Activated CD4-positive, alpha-beta T cell treated with anti-CD3 and anti-CD28 coated beads, Interleukin-2, amount 10 ng/mL, durations not matched to agents 7 days and 5 days (primary cell): ENCODE measurements at regions not wholly inside any gene's neighbourhood (a gene's known extent, or its start where the extent isn't known, plus 50 kb on each side); places are given as distances from the start of the nearest gene placed in this dataset.
"Not testable (repeated sequence)": the region's sequence is repeated elsewhere in the genome, so short reads cannot be mapped to it uniquely, and the experiment has no call there.

Experiments
- CTCF ChIA-PET: fragments of 350-600 bp; sonication (Branson Sonifier 250); formaldehyde crosslinking; loops from one replicate; lab custom pipeline; 2021; ENCODE audit warnings: antibody characterized with exemption; lab: Charles Lee
- POLR2A ChIA-PET: fragments of 350-600 bp; sonication (Branson Sonifier 250); formaldehyde crosslinking; loops from one replicate; lab custom pipeline; 2021; ENCODE audit warnings: antibody characterized with exemption; lab: Charles Lee
- DNase-seq: peaks from one replicate; pipeline ENCODE4 v3.0.0-alpha.2; 2020
- H3K27ac Mint-ChIP-seq: one replicate; pipeline ENCODE4 v1.8.0; 2021; ENCODE audit warnings: mild to moderate bottlenecking, moderate library complexity, mixed read lengths
- H3K27me3 Mint-ChIP-seq: one replicate; pipeline ENCODE4 v1.8.0; 2021; ENCODE audit warnings: mixed read lengths
- H3K36me3 Mint-ChIP-seq: one replicate; pipeline ENCODE4 v1.8.0; 2021; ENCODE audit warnings: low read depth, mixed read lengths
- H3K4me1 Mint-ChIP-seq: one replicate; pipeline ENCODE4 v1.8.0; 2021; ENCODE audit warnings: mixed read lengths
- H3K4me3 Mint-ChIP-seq: one replicate; pipeline ENCODE4 v1.8.0; 2021; ENCODE audit warnings: mild to moderate bottlenecking, moderate library complexity, mixed read lengths
- H3K9me3 Mint-ChIP-seq: one replicate; pipeline ENCODE4 v1.8.0; 2021; ENCODE audit warnings: mixed read lengths

DNA sequence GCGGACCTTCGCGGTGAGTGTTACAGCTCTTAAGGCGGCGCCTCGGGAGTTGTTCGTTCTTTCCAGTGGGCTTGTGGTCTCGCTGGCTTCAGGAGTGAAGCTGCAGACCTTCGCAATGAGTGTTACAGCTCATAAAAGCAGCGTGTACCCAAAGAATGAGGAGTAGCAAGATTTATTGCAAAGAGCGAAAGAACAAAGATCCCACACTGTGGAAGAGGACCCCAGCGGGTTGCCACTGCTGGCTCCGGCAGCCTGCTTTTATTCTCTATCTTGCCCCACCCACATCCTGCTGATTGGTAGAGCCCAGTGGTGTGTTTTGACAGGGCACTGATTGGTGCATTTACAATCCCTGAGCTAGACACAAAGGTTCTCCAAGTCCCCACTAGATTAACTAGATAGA lies 941.9 kb downstream of the C4orf33 start:
- CTCF ChIA-PET, H3K27ac Mint-ChIP-seq, DNase-seq, H3K4me1 Mint-ChIP-seq, H3K27me3 Mint-ChIP-seq, H3K9me3 Mint-ChIP-seq, H3K4me3 Mint-ChIP-seq, H3K36me3 Mint-ChIP-seq, POLR2A ChIA-PET: not testable (repeated sequence)

DNA sequence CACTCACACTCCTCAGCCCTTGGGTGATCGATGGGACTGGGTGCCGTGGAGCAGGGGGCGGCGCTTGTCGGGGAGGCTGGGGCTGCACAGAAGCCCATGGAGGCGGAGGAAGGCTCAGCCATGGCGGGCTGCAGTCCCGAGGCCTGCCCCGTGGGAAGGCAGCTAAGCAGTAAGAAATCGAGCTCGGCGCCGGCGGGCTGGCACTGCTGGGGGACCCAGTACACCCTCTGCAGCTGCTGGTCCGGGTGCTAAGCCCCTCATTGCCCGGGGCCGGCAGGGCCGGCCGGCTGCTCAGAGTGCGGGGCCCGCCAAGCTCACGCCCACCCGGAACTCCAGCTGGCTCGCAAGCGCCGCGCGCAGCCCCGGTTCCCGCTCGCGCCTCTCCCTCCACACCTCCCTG lies 942.6 kb downstream of the C4orf33 start:
- H3K27me3 Mint-ChIP-seq, DNase-seq, CTCF ChIA-PET, H3K4me1 Mint-ChIP-seq, H3K27ac Mint-ChIP-seq, H3K36me3 Mint-ChIP-seq, H3K9me3 Mint-ChIP-seq, POLR2A ChIA-PET, H3K4me3 Mint-ChIP-seq: not testable (repeated sequence)

DNA sequence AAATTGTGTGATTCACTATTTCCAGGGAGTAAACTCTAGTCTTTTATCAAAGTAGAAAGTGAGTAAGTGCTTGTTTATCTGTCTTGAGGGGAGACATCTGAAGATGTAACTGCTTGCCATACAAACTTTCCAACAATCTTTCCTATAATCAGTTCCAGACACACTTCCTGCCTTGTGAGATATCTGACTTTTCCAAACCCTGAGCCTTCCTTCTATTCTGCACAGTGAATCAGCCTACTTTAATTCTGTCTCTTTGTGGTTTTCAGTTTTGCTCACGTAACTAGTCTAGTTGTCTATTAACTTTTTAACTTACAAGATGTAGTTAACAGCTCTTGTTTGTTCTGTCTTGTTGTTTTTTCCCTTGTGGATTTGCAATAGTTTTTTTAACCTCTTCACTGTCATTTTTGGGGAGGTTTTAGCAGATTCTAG lies 947.8 kb downstream of the C4orf33 start:
- Mint-ChIP-seq H3K9me3 (no peaks in the 10 kb centered on the region), H3K36me3 (no peaks in the 10 kb centered on the region), H3K4me3 (no peak overlapping the region), H3K27me3 (no peaks in the 10 kb centered on the region), H3K27ac (no peak overlapping the region), H3K4me1 (no peaks in the 10 kb centered on the region)
- ChIA-PET CTCF (no interaction called here), POLR2A (no interaction called here)
- DNase-seq: no peak

DNA sequence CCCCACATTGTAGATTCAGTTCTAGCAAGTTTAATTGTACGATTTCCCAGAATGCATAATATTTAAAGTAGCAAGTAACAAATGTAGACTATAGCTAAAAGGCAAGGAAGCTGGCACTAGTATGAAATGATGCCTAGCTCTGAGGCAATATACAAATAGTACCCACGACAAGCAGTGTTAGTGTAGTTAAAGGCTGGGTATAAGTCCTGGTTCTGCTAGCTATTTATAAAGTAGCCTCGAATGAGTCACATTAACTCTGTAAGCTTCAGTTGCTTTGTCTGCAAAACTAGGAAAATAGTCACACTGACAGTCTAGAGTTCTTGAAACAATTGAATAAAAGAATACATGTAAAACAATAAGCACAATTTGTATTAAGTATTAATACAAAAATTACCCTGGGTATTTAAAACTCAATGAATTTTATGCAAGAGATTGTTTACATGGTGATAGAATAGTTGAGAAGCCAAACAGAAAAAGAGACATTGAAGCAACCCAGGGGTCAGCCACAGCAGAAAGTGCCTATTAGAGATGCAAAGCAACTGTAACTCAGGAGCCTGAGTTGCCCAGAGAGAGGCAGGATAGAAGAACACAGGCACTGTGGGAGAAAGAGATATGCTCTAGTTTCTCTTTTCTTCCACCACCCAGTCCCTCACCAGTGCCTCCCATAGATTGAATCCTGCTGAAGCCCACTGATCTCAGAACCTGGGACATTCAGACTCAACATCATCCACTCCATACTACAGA lies 949.0 kb downstream of the C4orf33 start:
- Mint-ChIP-seq H3K9me3 (no peaks in the 10 kb centered on the region), H3K36me3 (no peaks in the 10 kb centered on the region), H3K27me3 (no peaks in the 10 kb centered on the region), H3K4me3 (no peak overlapping the region), H3K27ac (no peak overlapping the region), H3K4me1 (no peaks in the 10 kb centered on the region)
- no peak for DNase-seq
- CTCF ChIA-PET: no interaction called here
- POLR2A ChIA-PET: no interaction called here

DNA sequence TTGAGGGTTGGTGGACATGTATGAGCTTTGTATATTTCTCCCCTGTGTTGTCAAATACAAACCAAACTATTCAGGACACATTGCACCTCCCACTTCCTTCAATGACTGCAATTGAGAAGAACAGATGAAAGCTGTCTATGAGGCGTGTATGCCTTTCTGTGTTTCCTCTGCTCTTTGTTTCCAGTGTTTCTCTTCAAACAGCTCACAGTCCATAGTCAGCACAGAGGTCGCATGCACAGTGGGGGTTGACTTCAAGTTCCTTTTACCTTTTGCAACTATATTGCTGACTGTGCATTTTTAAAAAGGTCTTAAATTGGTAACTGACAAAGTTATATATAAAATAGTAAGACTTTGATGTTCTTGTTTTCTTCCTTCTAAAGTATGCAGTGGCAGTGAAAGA lies 957.8 kb downstream of the C4orf33 start:
- Mint-ChIP-seq H3K4me1 (no peaks in the 10 kb centered on the region), H3K27ac (no peak overlapping the region), H3K9me3 (no peaks in the 10 kb centered on the region), H3K36me3 (no peaks in the 10 kb centered on the region), H3K4me3 (no peak overlapping the region), H3K27me3 (no peaks in the 10 kb centered on the region)
- CTCF ChIA-PET: no interaction called here
- DNase-seq: no peak
- POLR2A ChIA-PET: no interaction called here

DNA sequence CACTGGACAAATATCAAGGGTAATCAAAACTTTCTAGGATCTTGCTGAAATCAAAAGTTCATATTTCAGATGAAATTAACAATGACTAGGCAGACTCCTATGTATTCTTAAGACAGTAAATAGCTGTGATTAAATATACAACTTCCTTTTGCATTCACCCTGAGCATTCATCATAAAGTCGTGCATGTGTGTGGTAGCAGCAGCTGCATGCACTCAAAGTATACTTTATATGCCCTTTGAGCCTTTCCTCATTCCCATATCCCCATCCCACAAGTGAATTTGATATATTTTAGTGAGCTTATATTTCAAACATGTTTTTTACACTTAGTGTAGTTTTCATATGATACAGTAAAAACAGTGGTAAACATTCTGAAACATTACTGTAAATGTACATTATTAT lies 959.0 kb downstream of the C4orf33 start:
- H3K9me3 Mint-ChIP-seq: no peaks in the 10 kb centered on the region
- ChIA-PET CTCF (no interaction called here), POLR2A (no interaction called here)
- no peak for DNase-seq
- H3K4me3 Mint-ChIP-seq: no peak overlapping the region
- no peaks in the 10 kb centered on the region for H3K36me3 Mint-ChIP-seq
- no peaks in the 10 kb centered on the region for H3K4me1 Mint-ChIP-seq
- no peaks in the 10 kb centered on the region for H3K27me3 Mint-ChIP-seq
- H3K27ac Mint-ChIP-seq: no peak overlapping the region

DNA sequence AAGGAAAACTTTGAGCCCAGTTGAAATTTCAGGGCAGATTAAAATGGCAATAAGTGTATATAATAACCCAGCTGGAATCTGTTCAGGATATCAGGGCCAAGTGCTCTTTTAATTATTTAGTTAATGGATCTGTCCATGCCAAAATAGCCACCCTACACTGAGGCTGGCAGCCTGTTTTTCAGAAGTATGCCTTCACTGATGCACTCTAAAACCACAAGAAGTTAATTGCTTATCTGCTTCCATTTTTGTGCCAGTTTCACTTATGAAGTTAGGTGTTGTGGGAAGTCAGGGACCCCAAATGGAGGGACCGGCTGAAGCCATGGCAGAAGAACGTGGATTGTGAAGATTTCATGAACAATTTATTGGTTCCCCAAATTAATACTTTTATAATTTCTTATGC lies 960.3 kb downstream of the C4orf33 start:
- H3K36me3 Mint-ChIP-seq: no peaks in the 10 kb centered on the region
- no peak overlapping the region for H3K4me3 Mint-ChIP-seq
- ChIA-PET POLR2A (no interaction called here), CTCF (no interaction called here)
- no peak overlapping the region for H3K27ac Mint-ChIP-seq
- no peaks in the 10 kb centered on the region for H3K9me3 Mint-ChIP-seq
- DNase-seq: no peak
- H3K27me3 Mint-ChIP-seq: no peaks in the 10 kb centered on the region
- no peaks in the 10 kb centered on the region for H3K4me1 Mint-ChIP-seq

DNA sequence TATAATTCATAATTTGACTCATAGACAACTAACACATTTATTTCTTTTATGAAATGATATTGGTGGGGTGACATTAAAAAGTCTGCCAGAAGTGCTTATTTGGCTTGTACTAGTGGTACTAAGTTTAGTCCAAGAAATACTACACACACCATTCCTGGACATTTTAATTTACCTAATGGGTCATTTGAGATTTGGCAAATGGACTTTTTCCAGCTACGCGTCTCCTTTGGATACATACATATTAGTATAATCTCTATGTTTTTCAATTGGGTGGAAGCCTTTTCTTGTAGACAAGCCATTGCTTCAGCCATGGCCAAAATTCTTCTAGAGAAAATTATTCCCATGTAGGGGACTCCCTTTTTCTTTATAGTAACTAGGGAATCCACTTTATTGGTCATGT lies 968.5 kb downstream of the C4orf33 start:
- ChIA-PET CTCF (no interaction called here), POLR2A (no interaction called here)
- no peak overlapping the region for H3K27ac Mint-ChIP-seq

DNA sequence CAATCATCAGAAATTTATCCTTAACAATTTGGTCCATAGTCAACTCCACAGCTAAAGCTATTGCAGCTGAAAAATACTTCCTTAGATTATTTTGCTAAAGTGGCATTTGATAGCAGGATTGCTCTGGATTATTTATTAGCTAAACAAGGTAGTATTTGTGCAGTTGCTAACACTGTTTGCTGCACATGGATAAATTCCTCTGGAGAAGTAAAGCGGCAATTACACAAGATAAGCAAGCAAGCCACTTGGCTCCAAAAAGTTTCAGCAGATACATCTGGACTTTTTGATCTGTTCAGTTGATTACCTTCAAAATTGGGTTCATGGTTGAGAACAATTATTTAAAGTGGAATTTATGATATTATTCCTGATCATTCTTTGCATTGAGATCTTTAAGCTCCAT lies 971.5 kb downstream of the C4orf33 start:
- POLR2A ChIA-PET: no interaction called here
- no peaks in the 10 kb centered on the region for H3K36me3 Mint-ChIP-seq
- no peak for DNase-seq
- no peak overlapping the region for H3K27ac Mint-ChIP-seq
- no peaks in the 10 kb centered on the region for H3K27me3 Mint-ChIP-seq
- no peaks in the 10 kb centered on the region for H3K4me1 Mint-ChIP-seq
- H3K4me3 Mint-ChIP-seq: no peak overlapping the region
- H3K9me3 Mint-ChIP-seq: no peaks in the 10 kb centered on the region
- CTCF ChIA-PET: no interaction called here

More for the DNA sequence above, 968.5 kb downstream of the C4orf33 start:
- Mint-ChIP-seq H3K36me3 (no peaks in the 10 kb centered on the region), H3K4me1 (no peaks in the 10 kb centered on the region), H3K4me3 (no peak overlapping the region), H3K27me3 (no peaks in the 10 kb centered on the region), H3K9me3 (no peaks in the 10 kb centered on the region)
- DNase-seq: no peak

DNA sequence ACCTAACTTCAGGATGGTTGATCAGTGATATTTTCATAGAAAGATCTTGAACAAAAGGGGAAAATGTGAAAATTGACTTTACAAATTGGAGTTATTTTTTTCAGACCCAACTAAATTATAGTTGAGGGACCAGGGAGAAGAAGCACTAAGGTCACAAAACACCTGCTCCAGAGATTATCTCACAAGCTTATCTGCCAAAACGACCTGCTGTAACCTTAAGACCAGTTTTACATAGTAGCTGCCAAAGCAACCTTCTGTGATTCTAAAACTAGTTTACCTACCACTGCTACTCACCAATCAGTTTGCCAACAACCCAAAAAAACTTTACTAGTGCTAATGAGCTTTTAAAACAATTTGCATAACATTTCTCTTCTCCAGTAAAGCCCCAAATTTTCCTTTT lies 972.1 kb downstream of the C4orf33 start:
- POLR2A ChIA-PET: no interaction called here
- DNase-seq: no peak
- H3K9me3 Mint-ChIP-seq: no peaks in the 10 kb centered on the region
- H3K36me3 Mint-ChIP-seq: no peaks in the 10 kb centered on the region
- no peak overlapping the region for H3K27ac Mint-ChIP-seq
- CTCF ChIA-PET: no interaction called here
- no peaks in the 10 kb centered on the region for H3K27me3 Mint-ChIP-seq
- no peaks in the 10 kb centered on the region for H3K4me1 Mint-ChIP-seq
- no peak overlapping the region for H3K4me3 Mint-ChIP-seq

DNA sequence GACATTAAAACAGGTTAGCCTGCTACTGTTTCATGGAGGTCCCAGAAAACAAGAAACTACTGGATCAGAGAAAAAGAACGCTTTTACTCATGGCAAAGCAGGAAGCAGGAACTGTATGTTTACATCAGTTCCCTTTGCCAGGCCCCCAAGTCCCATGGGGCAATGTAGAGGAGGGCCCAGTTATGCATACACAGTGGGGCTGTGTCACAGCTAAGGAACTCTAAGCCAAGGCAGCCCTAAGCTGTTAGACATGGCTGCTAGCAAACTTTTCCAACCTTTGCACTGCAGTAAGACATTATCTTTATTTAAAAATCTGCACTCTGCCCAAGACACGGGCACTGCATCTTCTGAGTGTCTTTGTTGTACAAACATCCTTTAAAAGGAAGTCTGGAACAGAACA lies 975.8 kb downstream of the C4orf33 start:
- ChIA-PET CTCF (no interaction called here), POLR2A (no interaction called here)
- Mint-ChIP-seq H3K9me3 (no peaks in the 10 kb centered on the region), H3K27ac (no peak overlapping the region), H3K36me3 (no peaks in the 10 kb centered on the region), H3K4me1 (no peaks in the 10 kb centered on the region), H3K4me3 (no peak overlapping the region), H3K27me3 (no peaks in the 10 kb centered on the region)
- DNase-seq: no peak

DNA sequence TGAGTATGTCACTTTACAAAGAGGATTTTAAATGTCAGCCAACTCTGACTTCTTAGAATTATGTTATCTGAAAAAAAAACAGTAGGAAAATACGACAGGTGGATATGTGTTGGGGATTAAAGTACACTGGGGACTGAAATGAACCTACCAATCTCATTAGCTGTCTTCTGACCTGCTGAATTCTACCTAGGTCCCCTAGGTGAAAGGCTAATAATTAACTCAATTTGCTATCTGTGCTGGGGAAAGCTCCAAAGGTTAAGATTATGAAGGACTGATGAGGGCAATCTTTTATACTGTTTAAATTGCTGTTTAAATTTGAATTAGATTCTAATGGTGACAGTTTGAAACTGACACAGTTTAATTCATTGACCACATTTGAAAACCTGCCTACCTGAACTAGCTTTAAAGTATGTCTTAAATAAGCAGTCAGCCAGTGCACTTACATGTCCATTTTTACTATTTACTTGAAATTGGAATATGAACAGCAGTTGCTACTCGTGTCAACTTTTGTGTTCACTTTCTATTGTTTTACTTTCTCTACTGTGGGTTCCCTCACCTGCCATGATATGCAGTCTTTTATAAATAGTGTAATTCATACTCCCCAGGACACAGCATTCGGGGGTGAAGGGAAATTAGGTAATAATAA lies 977.3 kb downstream of the C4orf33 start:
- DNase-seq: no peak
- no peaks in the 10 kb centered on the region for H3K9me3 Mint-ChIP-seq
- H3K36me3 Mint-ChIP-seq: no peaks in the 10 kb centered on the region
- no peaks in the 10 kb centered on the region for H3K4me1 Mint-ChIP-seq
- H3K27ac Mint-ChIP-seq: no peak overlapping the region
- POLR2A ChIA-PET: no interaction called here
- H3K27me3 Mint-ChIP-seq: no peaks in the 10 kb centered on the region
- CTCF ChIA-PET: no interaction called here
- no peak overlapping the region for H3K4me3 Mint-ChIP-seq

DNA sequence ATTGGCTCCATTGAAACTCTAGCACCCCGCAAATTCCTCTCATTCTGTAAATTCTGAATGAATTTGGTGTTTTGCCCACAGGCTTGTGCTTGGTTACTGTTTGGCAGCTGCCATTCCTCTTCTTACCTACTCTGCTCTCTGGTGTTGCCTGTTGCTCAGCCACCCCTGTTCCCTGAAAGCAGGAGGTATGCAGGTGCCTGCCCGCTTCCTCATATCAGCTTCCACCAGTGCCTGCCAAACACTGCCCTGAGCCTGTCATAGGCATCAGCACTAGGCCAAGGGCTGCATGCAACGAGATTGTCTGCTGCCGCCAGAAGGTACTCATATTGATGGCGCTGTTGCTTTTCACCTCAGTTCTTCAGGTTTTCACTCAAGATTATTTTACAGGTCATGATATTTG lies 978.1 kb downstream of the C4orf33 start:
- no peaks in the 10 kb centered on the region for H3K36me3 Mint-ChIP-seq
- DNase-seq: no peak
- CTCF ChIA-PET: no interaction called here
- no peaks in the 10 kb centered on the region for H3K9me3 Mint-ChIP-seq
- no peaks in the 10 kb centered on the region for H3K27me3 Mint-ChIP-seq
- no peaks in the 10 kb centered on the region for H3K4me1 Mint-ChIP-seq
- no peak overlapping the region for H3K27ac Mint-ChIP-seq
- H3K4me3 Mint-ChIP-seq: no peak overlapping the region
- POLR2A ChIA-PET: no interaction called here

DNA sequence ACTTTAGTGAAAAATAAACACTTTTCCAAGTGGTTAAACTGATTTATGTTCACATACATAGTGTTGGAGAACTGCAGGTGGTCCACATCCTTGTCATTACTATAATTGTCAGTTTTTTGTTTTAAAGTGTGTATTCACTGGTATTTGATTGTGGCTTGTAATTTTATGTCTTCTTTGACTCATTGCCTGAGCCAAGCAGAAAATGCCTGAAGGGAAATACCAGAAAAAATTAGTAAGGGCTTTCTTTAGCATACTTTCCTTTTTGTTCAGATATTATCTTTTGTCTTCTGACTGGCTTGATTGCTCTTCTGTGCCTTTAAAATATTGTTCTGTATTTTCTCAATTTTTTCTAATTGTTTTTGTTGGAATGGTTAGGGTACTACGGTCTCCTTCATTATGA lies 981.3 kb downstream of the C4orf33 start:
- no peaks in the 10 kb centered on the region for H3K9me3 Mint-ChIP-seq

More for the DNA sequence above, 981.3 kb downstream of the C4orf33 start:
- no peak for DNase-seq
- Mint-ChIP-seq H3K4me3 (no peak overlapping the region), H3K36me3 (no peaks in the 10 kb centered on the region), H3K27me3 (no peaks in the 10 kb centered on the region), H3K27ac (no peak overlapping the region), H3K4me1 (no peaks in the 10 kb centered on the region)
- POLR2A ChIA-PET: no interaction called here
- CTCF ChIA-PET: no interaction called here
